BE2C (cell line): ENCODE measurements at regions not wholly inside any gene's neighbourhood (a gene's known extent, or its start where the extent isn't known, plus 50 kb on each side); places are given as distances from the start of the nearest gene placed in this dataset.
A peak's percentile ranks its signal among the peaks of the same experiment; 100 is the strongest.

Experiments used
- DNase-seq: peaks from one replicate; pipeline ENCODE4 v3.0.0-alpha.2; 2020
- H3K27me3 ChIP-seq: fragments of 250-450 bp; sonication (Bioruptor Pico); 2 replicates; pipeline ENCODE4 v1.5.1; 2020; ENCODE audit warnings: mild to moderate bottlenecking
- H3K36me3 ChIP-seq: fragments of 250-450 bp; sonication (Bioruptor Pico); 2 replicates; pipeline ENCODE4 v1.5.1; 2020; ENCODE audit warnings: mild to moderate bottlenecking
- H3K4me1 ChIP-seq: fragments of 250-450 bp; sonication (Bioruptor Pico); 2 replicates; pipeline ENCODE4 v1.5.1; 2020
- H3K4me3 ChIP-seq: 2 replicates; pipeline ENCODE4 v1.5.1; 2011; ENCODE audit warnings: low read depth, low read length
- H3K9me3 ChIP-seq: fragments of 250-450 bp; sonication (Bioruptor Pico); 2 replicates; pipeline ENCODE4 v1.5.1; 2020
- CTCF ChIP-seq: IDR thresholded peaks from 2 replicates; pipeline ENCODE4 v1.5.1; 2012; ENCODE audit warnings: mild to moderate bottlenecking, low read depth, low read length

GRCh38 chr11:112817376-112817775 lies 143.8 kb upstream of the NCAM1 start:
- Histone ChIP-seq H3K9me3 (no peaks in the 10 kb centered on the region), H3K36me3 (no peaks in the 10 kb centered on the region), H3K4me1 (no peaks in the 10 kb centered on the region), H3K27me3 (no peaks in the 10 kb centered on the region), H3K4me3 (no peak overlapping the region)
- DNase-seq = no peak
- TF ChIP-seq CTCF = no peak

GRCh38 chr11:112822478-112823274 lies 138.5 kb upstream of the NCAM1 start:
- no peak for TF ChIP-seq CTCF
- peak; percentile 32 for DNase-seq
- Histone ChIP-seq H3K9me3 (no peaks in the 10 kb centered on the region), H3K27me3 (no peaks in the 10 kb centered on the region), H3K36me3 (no peaks in the 10 kb centered on the region), H3K4me3 (no peak overlapping the region), H3K4me1 (peaks cover 6% of the 10 kb centered on the region; the same call in 1 of the 2 replicates)

GRCh38 chr11:112826026-112826425 lies 135.2 kb upstream of the NCAM1 start:
- H3K4me1 ChIP-seq = peaks cover 6% of the 10 kb centered on the region; the same call in 1 of the 2 replicates
- DNase-seq = no peak
- H3K27me3 ChIP-seq = no peaks in the 10 kb centered on the region
- TF ChIP-seq CTCF = no peak
- H3K4me3 ChIP-seq = no peak overlapping the region
- H3K36me3 ChIP-seq = no peaks in the 10 kb centered on the region
- H3K9me3 ChIP-seq = no peaks in the 10 kb centered on the region

GRCh38 chr11:112826788-112827187 lies 134.4 kb upstream of the NCAM1 start:
- no peaks in the 10 kb centered on the region for H3K27me3 ChIP-seq
- H3K36me3 ChIP-seq = no peaks in the 10 kb centered on the region
- no peaks in the 10 kb centered on the region for H3K9me3 ChIP-seq
- peaks cover 6% of the 10 kb centered on the region; the same call in 1 of the 2 replicates for H3K4me1 ChIP-seq
- H3K4me3 ChIP-seq = no peak overlapping the region
- DNase-seq = no peak
- TF ChIP-seq CTCF = no peak

GRCh38 chr11:112828421-112828820 lies 132.8 kb upstream of the NCAM1 start:
- Histone ChIP-seq H3K27me3 (no peaks in the 10 kb centered on the region), H3K9me3 (no peaks in the 10 kb centered on the region), H3K4me1 (no peaks in the 10 kb centered on the region; the same call in 1 of the 2 replicates), H3K4me3 (no peak overlapping the region), H3K36me3 (no peaks in the 10 kb centered on the region)
- no peak for DNase-seq
- TF ChIP-seq CTCF = no peak

GRCh38 chr11:112829971-112830654 lies 131.1 kb upstream of the NCAM1 start:
- H3K27me3 ChIP-seq = no peaks in the 10 kb centered on the region
- H3K4me1 ChIP-seq = peaks cover 10% of the 10 kb centered on the region
- H3K4me3 ChIP-seq = no peak overlapping the region
- no peaks in the 10 kb centered on the region for H3K36me3 ChIP-seq
- TF ChIP-seq CTCF = no peak
- no peaks in the 10 kb centered on the region for H3K9me3 ChIP-seq
- DNase-seq = no peak
